DND-41 (cell line): ENCODE measurements at regions not wholly inside any gene's neighbourhood (a gene's known extent, or its start where the extent isn't known, plus 50 kb on each side); places are given as distances from the start of the nearest gene placed in this dataset.

Source experiments
- ATAC-seq: fragments of 200-7000 bp; cut with Tn5 transposase; 3 replicates; pipeline ENCODE4 v1.9.1; 2021; ENCODE audit warnings: low read depth; ENCODE audit not compliant: insufficient read depth
- DNase-seq: peaks from one replicate; pipeline ENCODE4 v3.0.0-alpha.2; 2020
- H2AFZ ChIP-seq: 2 replicates; pipeline ENCODE4 v1.6.0; 2012; ENCODE audit warnings: low read depth, low read length
- H3K27ac ChIP-seq: 2 replicates; pipeline ENCODE4 v1.5.1; 2012; ENCODE audit warnings: low read length, inconsistent platforms
- H3K27me3 ChIP-seq: fragments of 200-600 bp; sonication (generic); 2 replicates; pipeline ENCODE4 v1.6.0; 2012; ENCODE audit warnings: low read length, mild to moderate bottlenecking, inconsistent platforms; ENCODE audit not compliant: insufficient read depth, poor library complexity
- H3K36me3 ChIP-seq: 2 replicates; pipeline ENCODE4 v1.5.1; 2012; ENCODE audit warnings: low read length, inconsistent platforms; ENCODE audit not compliant: insufficient read depth
- H3K4me1 ChIP-seq: 2 replicates; pipeline ENCODE4 v1.5.1; 2012; ENCODE audit warnings: mild to moderate bottlenecking, low read length; ENCODE audit not compliant: insufficient read depth
- H3K4me2 ChIP-seq: 2 replicates; pipeline ENCODE4 v1.6.0; 2012; ENCODE audit warnings: mild to moderate bottlenecking, moderate library complexity, low read length, inconsistent platforms; ENCODE audit not compliant: insufficient read depth
- H3K4me3 ChIP-seq, 2 experiments: fragments of 200-600 bp in 1 of 2; shearing (Covaris generic) in 1 of 2; 2 replicates each; pipeline ENCODE4 v1.5.1; 2012 to 2016; ENCODE audit warnings: inconsistent platforms in 2 of 2, low read length in 2 of 2, mild to moderate bottlenecking in 2 of 2, low read depth in 1 of 2, moderate library complexity in 1 of 2
- H3K79me2 ChIP-seq: 2 replicates; pipeline ENCODE4 v1.6.0; 2012; ENCODE audit warnings: low read length, inconsistent platforms; ENCODE audit not compliant: insufficient read depth
- H3K9ac ChIP-seq: 2 replicates; pipeline ENCODE4 v1.6.0; 2012; ENCODE audit warnings: low read depth, mild to moderate bottlenecking, inconsistent platforms, low read length, moderate library complexity
- H3K9me3 ChIP-seq: 2 replicates; pipeline ENCODE4 v1.5.1; 2012; ENCODE audit warnings: low read length, moderate library complexity, mild to moderate bottlenecking, inconsistent platforms; ENCODE audit not compliant: insufficient read depth, severe bottlenecking
- H4K20me1 ChIP-seq: 2 replicates; pipeline ENCODE4 v1.6.0; 2012; ENCODE audit warnings: low read length; ENCODE audit not compliant: insufficient read depth
- EZH2 ChIP-seq: IDR thresholded peaks from 3 replicates; pipeline ENCODE4 v1.6.1; 2012; ENCODE audit warnings: borderline replicate concordance, low read depth, mild to moderate bottlenecking, moderate library complexity, low read length, inconsistent platforms; ENCODE audit not compliant: severe bottlenecking
- TF ChIP-seq, protein P1 (sequence below): IDR thresholded peaks from 2 replicates; pipeline ENCODE4 v1.5.1; 2012; ENCODE audit warnings: borderline replicate concordance, low read length, moderate library complexity, mild to moderate bottlenecking; ENCODE audit not compliant: poor library complexity, severe bottlenecking; ENCODE audit errors: extremely low read depth

GRCh38 chr1:234855851-234856250, 245.9 kb upstream of the IRF2BP2 start:
- Histone ChIP-seq H3K4me3 (no peak overlapping the region), H3K9ac (no peak overlapping the region), H3K27me3 (no peaks in the 10 kb centered on the region), H2AFZ (no peak overlapping the region), H3K36me3 (no peaks in the 10 kb centered on the region), H3K79me2 (no peaks in the 10 kb centered on the region), H3K4me2 (no peak overlapping the region), H3K27ac (no peak overlapping the region), H3K4me1 (peaks cover 6% of the 10 kb centered on the region), H4K20me1 (no peaks in the 10 kb centered on the region), H3K9me3 (no peaks in the 10 kb centered on the region)
- DNase-seq = no peak
- ATAC-seq = no peak
- no peak for TF ChIP-seq EZH2

GRCh38 chr1:234854645-234855039, 244.7 kb upstream of the IRF2BP2 start:
- Histone ChIP-seq H3K4me1 (peaks cover 6% of the 10 kb centered on the region), H2AFZ (no peak overlapping the region), H3K79me2 (no peaks in the 10 kb centered on the region), H3K27ac (no peak overlapping the region), H4K20me1 (no peaks in the 10 kb centered on the region), H3K36me3 (no peaks in the 10 kb centered on the region), H3K27me3 (no peaks in the 10 kb centered on the region), H3K9ac (no peak overlapping the region), H3K4me2 (no peak overlapping the region), H3K4me3 (no peak overlapping the region), H3K9me3 (no peaks in the 10 kb centered on the region)
- no peak for TF ChIP-seq EZH2
- TF ChIP-seq, protein P1, sequence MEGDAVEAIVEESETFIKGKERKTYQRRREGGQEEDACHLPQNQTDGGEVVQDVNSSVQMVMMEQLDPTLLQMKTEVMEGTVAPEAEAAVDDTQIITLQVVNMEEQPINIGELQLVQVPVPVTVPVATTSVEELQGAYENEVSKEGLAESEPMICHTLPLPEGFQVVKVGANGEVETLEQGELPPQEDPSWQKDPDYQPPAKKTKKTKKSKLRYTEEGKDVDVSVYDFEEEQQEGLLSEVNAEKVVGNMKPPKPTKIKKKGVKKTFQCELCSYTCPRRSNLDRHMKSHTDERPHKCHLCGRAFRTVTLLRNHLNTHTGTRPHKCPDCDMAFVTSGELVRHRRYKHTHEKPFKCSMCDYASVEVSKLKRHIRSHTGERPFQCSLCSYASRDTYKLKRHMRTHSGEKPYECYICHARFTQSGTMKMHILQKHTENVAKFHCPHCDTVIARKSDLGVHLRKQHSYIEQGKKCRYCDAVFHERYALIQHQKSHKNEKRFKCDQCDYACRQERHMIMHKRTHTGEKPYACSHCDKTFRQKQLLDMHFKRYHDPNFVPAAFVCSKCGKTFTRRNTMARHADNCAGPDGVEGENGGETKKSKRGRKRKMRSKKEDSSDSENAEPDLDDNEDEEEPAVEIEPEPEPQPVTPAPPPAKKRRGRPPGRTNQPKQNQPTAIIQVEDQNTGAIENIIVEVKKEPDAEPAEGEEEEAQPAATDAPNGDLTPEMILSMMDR = no peak
- no peak for ATAC-seq
- no peak for DNase-seq

DNA sequence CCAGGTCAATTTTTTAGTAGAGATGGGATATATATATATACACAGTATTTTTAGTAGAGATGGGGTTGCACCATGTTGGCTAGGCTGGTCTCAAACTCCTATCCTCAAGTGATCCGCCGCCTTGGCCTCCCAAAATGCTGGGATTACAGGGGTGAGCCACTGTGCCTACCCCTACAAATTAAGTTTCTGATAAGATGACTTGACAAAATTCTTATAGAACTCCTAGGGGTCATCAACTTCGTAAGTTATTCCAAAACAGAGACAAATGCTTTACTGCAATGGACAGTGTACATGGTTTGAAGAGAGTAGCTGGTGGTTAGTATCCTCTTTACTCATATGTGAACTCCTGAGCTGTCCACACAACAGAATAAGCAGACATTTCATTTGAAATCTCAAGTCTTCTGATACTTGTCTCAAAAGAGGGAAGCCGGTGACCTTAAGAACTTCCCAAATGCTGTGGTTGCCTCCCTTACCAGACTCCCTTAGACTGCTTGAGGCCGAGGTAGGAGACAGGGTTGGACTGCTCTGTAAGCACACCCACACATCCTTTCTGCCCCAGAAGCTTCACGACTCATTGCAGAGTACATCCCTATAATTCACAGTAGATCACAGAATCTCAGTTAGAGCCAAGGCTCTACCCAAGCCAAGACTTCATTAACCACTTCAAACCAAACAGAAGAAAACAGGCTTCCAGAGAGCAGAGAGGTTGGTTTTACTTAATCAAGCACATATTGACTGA, 244.1 kb upstream of the IRF2BP2 start:
- Histone ChIP-seq H3K27me3 (no peaks in the 10 kb centered on the region), H3K4me2 (no peak overlapping the region), H3K4me3 (no peak overlapping the region), H2AFZ (no peak overlapping the region), H3K9me3 (no peaks in the 10 kb centered on the region), H3K9ac (no peak overlapping the region), H3K79me2 (no peaks in the 10 kb centered on the region), H3K27ac (no peak overlapping the region), H3K4me1 (peaks cover 6% of the 10 kb centered on the region), H4K20me1 (no peaks in the 10 kb centered on the region), H3K36me3 (no peaks in the 10 kb centered on the region)
- TF ChIP-seq, protein P1 = no peak
- no peak for TF ChIP-seq EZH2
- DNase-seq (no peak), ATAC-seq (peak; percentile 66)

DNA sequence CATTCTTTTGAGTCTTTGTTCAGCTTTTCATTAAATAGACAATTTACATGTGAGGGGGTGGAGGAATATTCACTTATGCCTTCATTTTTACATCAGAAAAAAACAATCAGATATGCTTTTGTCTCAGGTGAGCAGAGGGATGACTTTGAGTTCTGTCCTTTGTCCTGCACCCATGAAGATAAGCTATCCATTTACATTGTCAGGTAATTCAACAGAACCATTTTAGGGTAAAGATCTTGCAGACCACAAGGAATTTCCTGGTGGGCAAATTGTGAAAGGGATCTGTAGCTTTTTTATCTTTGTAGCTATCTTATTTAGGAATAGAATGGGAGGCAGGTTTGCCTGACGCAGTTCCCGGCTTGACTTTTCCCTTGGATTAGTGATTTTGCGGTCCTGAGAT, 242.7 kb upstream of the IRF2BP2 start:
- H3K4me2 ChIP-seq = no peak overlapping the region
- no peak for ATAC-seq
- no peak overlapping the region for H3K27ac ChIP-seq
- H2AFZ ChIP-seq = no peak overlapping the region
- no peaks in the 10 kb centered on the region for H3K79me2 ChIP-seq
- no peak for DNase-seq
- no peak overlapping the region for H3K9ac ChIP-seq
- H3K27me3 ChIP-seq = no peaks in the 10 kb centered on the region
- TF ChIP-seq EZH2 = no peak
- TF ChIP-seq, protein P1 = no peak
- H3K4me3 ChIP-seq = no peak overlapping the region
- no peaks in the 10 kb centered on the region for H3K9me3 ChIP-seq
- no peaks in the 10 kb centered on the region for H3K36me3 ChIP-seq
- H3K4me1 ChIP-seq = peaks cover 6% of the 10 kb centered on the region
- H4K20me1 ChIP-seq = no peaks in the 10 kb centered on the region
